Body of pancreas (tissue), 4 donors: ENCODE measurements at regions not wholly inside any gene's neighbourhood (a gene's known extent, or its start where the extent isn't known, plus 50 kb on each side); places are given as distances from the start of the nearest gene placed in this dataset.

Experiments used
- POLR2A ChIP-seq, 3 donors: fragments of 450-650 bp; IDR thresholded peaks; one replicate each; pipeline ENCODE4 v1.6.1; 2016; ENCODE audit warnings: antibody characterized with exemption in 3 of 3, mild to moderate bottlenecking in 2 of 3
- TF ChIP-seq, protein P1 (sequence below), 7 experiments: fragments of 450-650 bp in 4 of 7; fragments of 200-600 bp in 3 of 7; sonication (generic) in 3 of 7; IDR thresholded peaks; one replicate each; pipeline ENCODE4 v1.5.1; 2016 to 2019; ENCODE audit warnings: antibody characterized with exemption in 7 of 7

DNA sequence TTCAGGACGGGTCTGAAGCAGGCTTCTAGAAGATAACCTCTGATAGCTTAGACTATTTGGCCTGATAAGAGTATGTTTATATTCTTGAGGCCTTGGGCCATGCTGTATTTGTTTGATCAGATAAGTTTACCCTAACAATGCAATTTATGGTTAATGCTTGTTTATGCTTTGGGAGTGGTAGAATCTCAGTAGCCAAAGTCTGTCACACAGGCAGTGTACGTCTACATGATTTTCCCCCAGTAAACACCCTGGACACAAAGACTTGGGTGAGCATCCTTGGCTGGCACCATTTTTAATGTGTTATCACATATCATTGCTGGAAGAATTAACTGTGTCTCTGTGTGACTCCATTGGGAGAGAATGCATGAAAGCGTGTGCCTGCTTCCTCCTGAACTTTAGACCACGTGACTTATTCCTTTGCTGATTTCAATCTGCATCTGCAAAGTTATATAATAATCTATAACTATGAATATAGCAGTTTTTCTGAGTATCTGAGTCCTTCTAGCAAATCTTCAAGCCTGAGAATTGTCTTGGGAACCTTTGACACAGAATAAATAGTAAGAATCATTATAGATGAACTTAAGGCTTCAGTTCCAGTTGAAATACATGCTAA lies 172.4 kb downstream of the CASP12 start:
- TF ChIP-seq POLR2A (IDR thresholded peaks at IDR 0.05) = no peak
- TF ChIP-seq, protein P1, sequence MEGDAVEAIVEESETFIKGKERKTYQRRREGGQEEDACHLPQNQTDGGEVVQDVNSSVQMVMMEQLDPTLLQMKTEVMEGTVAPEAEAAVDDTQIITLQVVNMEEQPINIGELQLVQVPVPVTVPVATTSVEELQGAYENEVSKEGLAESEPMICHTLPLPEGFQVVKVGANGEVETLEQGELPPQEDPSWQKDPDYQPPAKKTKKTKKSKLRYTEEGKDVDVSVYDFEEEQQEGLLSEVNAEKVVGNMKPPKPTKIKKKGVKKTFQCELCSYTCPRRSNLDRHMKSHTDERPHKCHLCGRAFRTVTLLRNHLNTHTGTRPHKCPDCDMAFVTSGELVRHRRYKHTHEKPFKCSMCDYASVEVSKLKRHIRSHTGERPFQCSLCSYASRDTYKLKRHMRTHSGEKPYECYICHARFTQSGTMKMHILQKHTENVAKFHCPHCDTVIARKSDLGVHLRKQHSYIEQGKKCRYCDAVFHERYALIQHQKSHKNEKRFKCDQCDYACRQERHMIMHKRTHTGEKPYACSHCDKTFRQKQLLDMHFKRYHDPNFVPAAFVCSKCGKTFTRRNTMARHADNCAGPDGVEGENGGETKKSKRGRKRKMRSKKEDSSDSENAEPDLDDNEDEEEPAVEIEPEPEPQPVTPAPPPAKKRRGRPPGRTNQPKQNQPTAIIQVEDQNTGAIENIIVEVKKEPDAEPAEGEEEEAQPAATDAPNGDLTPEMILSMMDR (IDR thresholded peaks at IDR 0.05) = no peak
